Brain microvascular endothelial cell (primary cell): ENCODE measurements at regions not wholly inside any gene's neighbourhood (a gene's known extent, or its start where the extent isn't known, plus 50 kb on each side); places are given as distances from the start of the nearest gene placed in this dataset.

Experiments used
- DNase-seq: peaks from one replicate; pipeline ENCODE4 v3.0.0-alpha.2; 2020
- H3K27ac ChIP-seq: fragments of 250-450 bp; sonication (Bioruptor Pico); 2 replicates; pipeline ENCODE4 v1.5.1; 2020; ENCODE audit warnings: mild to moderate bottlenecking, moderate library complexity
- H3K27me3 ChIP-seq: fragments of 250-450 bp; sonication (Bioruptor Pico); replicated peaks from 2 replicates; pipeline ENCODE4 v1.5.1; 2020; ENCODE audit warnings: mild to moderate bottlenecking
- H3K36me3 ChIP-seq: fragments of 250-450 bp; sonication (Bioruptor Pico); replicated peaks from 2 replicates; pipeline ENCODE4 v1.5.1; 2020; ENCODE audit warnings: mild to moderate bottlenecking
- H3K4me3 ChIP-seq: 2 replicates; pipeline ENCODE4 v1.5.1; 2011; ENCODE audit warnings: low read depth, mild to moderate bottlenecking, control low read depth, low read length, moderate library complexity
- in situ Hi-C: cut with HindIII; loops from 2 replicates; pipeline ENCODE4 v1.10.0; 2017; ENCODE audit warnings: low sequenced_read_pairs, low pct_ligation_motif_present
- TF ChIP-seq, protein P1 (sequence below): IDR thresholded peaks from 2 replicates; pipeline ENCODE4 v1.5.1; 2011; ENCODE audit warnings: low read depth, mild to moderate bottlenecking, moderate library complexity, low read length, control low read depth, inconsistent platforms; ENCODE audit errors: missing control alignments

DNA sequence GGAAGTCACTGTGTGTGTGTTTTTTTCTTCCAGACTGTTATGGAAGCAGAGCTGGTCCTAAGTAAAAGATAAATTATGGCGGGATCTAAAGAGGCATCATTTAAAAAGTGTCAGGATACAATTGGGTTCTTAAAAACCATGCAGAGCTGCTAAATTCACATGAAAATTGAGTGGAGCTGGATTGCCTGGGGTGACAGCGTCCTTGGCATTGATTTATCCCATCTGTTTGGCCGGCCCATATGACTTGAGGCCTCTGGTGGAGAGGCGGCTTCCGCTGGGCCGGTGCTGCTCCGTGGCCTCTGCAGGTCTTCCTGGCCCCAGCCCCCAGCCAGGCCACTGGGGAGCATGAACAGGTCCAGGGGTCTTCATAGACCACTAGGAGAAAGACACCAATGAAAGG lies 165.5 kb downstream of the GLI2 start:
- H3K27ac ChIP-seq: no peak overlapping the region
- no peak overlapping the region for H3K4me3 ChIP-seq
- DNase-seq: no peak
- no peaks in the 10 kb centered on the region for H3K36me3 ChIP-seq
- no peaks in the 10 kb centered on the region for H3K27me3 ChIP-seq
- in situ Hi-C loops: no loop called here
- TF ChIP-seq, protein P1, sequence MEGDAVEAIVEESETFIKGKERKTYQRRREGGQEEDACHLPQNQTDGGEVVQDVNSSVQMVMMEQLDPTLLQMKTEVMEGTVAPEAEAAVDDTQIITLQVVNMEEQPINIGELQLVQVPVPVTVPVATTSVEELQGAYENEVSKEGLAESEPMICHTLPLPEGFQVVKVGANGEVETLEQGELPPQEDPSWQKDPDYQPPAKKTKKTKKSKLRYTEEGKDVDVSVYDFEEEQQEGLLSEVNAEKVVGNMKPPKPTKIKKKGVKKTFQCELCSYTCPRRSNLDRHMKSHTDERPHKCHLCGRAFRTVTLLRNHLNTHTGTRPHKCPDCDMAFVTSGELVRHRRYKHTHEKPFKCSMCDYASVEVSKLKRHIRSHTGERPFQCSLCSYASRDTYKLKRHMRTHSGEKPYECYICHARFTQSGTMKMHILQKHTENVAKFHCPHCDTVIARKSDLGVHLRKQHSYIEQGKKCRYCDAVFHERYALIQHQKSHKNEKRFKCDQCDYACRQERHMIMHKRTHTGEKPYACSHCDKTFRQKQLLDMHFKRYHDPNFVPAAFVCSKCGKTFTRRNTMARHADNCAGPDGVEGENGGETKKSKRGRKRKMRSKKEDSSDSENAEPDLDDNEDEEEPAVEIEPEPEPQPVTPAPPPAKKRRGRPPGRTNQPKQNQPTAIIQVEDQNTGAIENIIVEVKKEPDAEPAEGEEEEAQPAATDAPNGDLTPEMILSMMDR: no peak

DNA sequence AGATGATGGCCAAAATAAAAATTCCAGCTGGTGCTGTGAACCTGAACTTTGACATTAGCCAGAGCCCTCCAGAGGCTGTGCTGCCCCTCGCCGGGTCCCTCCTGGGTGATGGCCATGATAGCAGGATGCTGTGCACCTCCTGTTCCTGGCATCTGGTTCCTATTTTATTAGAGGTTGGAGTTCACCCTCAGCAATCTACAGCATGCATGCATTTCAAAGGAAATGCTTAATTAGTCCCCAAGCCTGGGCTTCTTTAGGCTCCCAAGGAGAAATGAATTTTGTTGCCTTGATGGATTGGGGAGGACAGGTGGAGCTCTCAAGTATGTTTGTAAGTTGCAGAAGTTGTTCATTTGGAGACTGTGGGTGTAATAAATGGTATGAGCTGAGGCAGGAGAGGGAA lies 166.9 kb downstream of the GLI2 start:
- Histone ChIP-seq H3K27ac (no peak overlapping the region), H3K36me3 (no peaks in the 10 kb centered on the region), H3K4me3 (no peak overlapping the region), H3K27me3 (no peaks in the 10 kb centered on the region)
- no peak for DNase-seq
- in situ Hi-C loops: no loop called here
- TF ChIP-seq, protein P1: no peak

DNA sequence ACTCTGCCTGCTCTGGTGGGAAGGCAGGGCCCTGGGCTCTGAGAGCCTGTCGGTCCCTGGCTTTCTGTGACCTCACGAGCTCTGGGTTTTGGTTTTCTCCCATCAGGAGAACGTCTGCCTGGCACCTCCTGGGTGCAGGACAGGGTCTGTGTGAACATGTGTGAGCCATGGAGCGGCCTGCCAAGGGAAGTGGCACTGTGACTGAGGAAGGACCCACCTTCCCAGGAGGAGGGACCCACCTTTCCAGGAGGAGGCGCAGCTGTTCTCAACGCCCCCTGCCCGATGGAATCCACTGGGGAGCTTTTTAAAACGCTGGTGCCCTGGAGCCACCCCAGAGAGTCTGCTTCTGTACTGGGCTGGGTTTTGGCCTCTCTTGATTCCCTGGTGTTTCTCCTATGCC lies 168.7 kb downstream of the GLI2 start:
- TF ChIP-seq, protein P1: no peak
- Histone ChIP-seq H3K36me3 (no peaks in the 10 kb centered on the region), H3K4me3 (no peak overlapping the region), H3K27ac (no peak overlapping the region), H3K27me3 (no peaks in the 10 kb centered on the region)
- DNase-seq: no peak
- in situ Hi-C loops: no loop called here

DNA sequence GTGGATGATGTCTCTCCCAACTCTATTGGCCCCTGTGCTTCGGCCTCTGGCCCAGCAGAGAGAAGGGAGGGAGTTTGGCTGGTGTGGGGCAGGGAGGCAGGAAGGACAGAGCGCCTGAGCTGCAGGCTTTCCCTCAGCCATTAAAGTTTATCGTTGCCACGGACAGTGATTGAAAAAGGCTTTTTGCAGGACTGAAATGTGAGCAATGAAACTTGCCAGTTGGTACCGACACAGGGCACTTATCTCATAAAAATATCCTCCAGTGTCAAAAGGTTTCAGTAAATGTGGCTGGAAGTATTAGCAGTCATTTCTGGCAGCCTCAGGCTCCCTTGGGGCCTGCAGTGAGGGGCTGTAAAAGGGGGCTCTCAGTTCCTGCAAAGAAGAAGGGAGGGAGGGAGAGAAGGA lies 169.2 kb downstream of the GLI2 start:
- Histone ChIP-seq H3K4me3 (no peak overlapping the region), H3K36me3 (no peaks in the 10 kb centered on the region), H3K27ac (no peak overlapping the region), H3K27me3 (no peaks in the 10 kb centered on the region)
- in situ Hi-C loops: no loop called here
- TF ChIP-seq, protein P1: no peak
- no peak for DNase-seq

DNA sequence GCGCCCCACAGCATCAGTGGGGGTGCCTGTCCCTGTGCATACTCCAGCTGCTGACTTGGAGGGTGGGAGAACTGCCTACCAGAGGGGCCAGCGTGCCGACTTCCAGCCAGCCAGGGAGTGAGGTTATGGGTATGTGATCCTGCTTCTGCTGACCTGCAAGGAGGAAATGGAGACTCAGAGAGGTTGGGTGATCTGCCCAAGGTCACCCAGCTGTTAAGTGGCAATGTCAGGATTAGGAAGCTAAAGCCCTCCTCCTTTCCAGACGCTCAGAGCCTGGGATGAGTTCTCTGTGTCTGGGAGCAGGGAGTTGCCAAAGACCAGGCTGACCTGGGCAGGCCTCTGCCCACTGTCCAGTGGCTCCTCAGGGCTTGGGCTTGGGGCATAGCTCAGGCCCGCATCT lies 169.6 kb downstream of the GLI2 start:
- H3K27ac ChIP-seq: no peak overlapping the region
- no peak for DNase-seq
- H3K27me3 ChIP-seq: no peaks in the 10 kb centered on the region
- H3K36me3 ChIP-seq: no peaks in the 10 kb centered on the region
- TF ChIP-seq, protein P1: no peak
- H3K4me3 ChIP-seq: no peak overlapping the region
- in situ Hi-C loops: no loop called here

DNA sequence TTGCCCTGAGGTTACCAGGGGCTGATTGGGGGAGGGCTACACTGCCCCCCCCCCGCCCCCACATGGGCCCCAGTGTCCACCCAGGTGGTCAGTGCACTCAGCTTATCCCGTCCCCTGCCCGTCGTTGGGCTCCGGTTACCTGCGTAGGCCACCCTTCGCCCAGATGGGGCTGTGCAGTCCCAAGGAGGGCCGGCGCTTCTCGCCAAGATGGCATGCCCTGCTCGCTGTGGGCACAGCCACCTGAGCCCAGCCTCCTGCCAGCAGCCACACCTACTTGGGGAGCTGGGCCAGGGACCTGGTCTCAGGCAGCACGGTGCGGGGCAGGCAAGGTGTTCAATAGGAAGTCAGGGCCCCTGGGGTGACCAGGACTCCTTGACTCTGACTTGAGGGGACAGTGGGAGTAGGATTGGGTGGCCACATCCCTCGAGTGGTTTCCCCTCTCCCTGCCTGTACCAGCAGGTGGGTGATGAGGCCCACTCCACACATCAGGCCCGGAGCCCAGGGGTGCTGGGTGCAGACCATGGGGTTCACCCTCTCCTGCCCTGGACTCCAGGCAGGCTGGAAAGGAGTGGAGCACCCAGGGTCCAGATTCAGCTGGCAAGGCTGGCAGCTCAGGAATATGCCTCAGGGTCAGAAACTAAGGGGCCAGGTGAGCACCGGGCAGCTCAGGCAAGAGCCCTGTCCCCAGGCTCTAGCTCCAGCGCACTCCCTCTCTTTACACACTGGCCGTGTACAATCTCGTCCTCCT lies 170.3 kb downstream of the GLI2 start:
- TF ChIP-seq, protein P1: no peak
- H3K4me3 ChIP-seq: no peak overlapping the region
- DNase-seq: no peak
- no peaks in the 10 kb centered on the region for H3K36me3 ChIP-seq
- no peaks in the 10 kb centered on the region for H3K27me3 ChIP-seq
- in situ Hi-C loops: no loop called here
- H3K27ac ChIP-seq: no peak overlapping the region
